Astrocyte (in vitro differentiated cells and primary cell): ENCODE measurements at regions not wholly inside any gene's neighbourhood (a gene's known extent, or its start where the extent isn't known, plus 50 kb on each side); places are given as distances from the start of the nearest gene placed in this dataset.
A peak's percentile ranks its signal among the peaks of the same experiment; 100 is the strongest.

Source experiments
- DNase-seq: peaks from one replicate; pipeline ENCODE4 v3.0.0-alpha.2; 2010; ENCODE audit warnings: low read depth
- FAIRE-seq: peaks from 2 replicates; lab custom pipeline; 2011; peaks lifted over from hg19 to GRCh38; lab: Jason Lieb, UNC
- H2AFZ ChIP-seq: 2 replicates; pipeline ENCODE4 v1.6.0; 2012; ENCODE audit warnings: low read depth, low read length, inconsistent platforms
- H3K27ac ChIP-seq: 2 replicates; pipeline ENCODE4 v1.5.1; 2011; ENCODE audit warnings: low read depth, low read length, inconsistent platforms
- H3K27me3 ChIP-seq: 2 replicates; pipeline ENCODE4 v1.6.0; 2011; ENCODE audit warnings: low read length, inconsistent platforms; ENCODE audit not compliant: insufficient read depth
- H3K36me3 ChIP-seq: 2 replicates; pipeline ENCODE4 v1.5.1; 2011; ENCODE audit warnings: low read length, inconsistent platforms; ENCODE audit not compliant: insufficient read depth
- H3K4me1 ChIP-seq: 2 replicates; pipeline ENCODE4 v1.5.1; 2011; ENCODE audit warnings: low read length, inconsistent platforms; ENCODE audit not compliant: insufficient read depth
- H3K4me2 ChIP-seq: 2 replicates; pipeline ENCODE4 v1.6.0; 2012; ENCODE audit warnings: low read length, inconsistent platforms
- H3K4me3 ChIP-seq: 2 replicates; pipeline ENCODE4 v1.5.1; 2011; ENCODE audit warnings: low read depth, mild to moderate bottlenecking, low read length, inconsistent platforms; ENCODE audit not compliant: insufficient read depth
- H3K79me2 ChIP-seq: 2 replicates; pipeline ENCODE4 v1.6.0; 2012; ENCODE audit warnings: mild to moderate bottlenecking, low read length, inconsistent platforms; ENCODE audit not compliant: insufficient read depth
- H3K9ac ChIP-seq: 2 replicates; pipeline ENCODE4 v1.6.0; 2012; ENCODE audit warnings: mild to moderate bottlenecking, low read length, inconsistent platforms
- H3K9me3 ChIP-seq: 2 replicates; pipeline ENCODE4 v1.5.1; 2012; ENCODE audit warnings: low read depth, mild to moderate bottlenecking, low read length, inconsistent platforms; ENCODE audit not compliant: insufficient read depth
- H4K20me1 ChIP-seq: 2 replicates; pipeline ENCODE4 v1.6.0; 2012; ENCODE audit warnings: low read length, inconsistent platforms; ENCODE audit not compliant: insufficient read depth
- H3K27ac Mint-ChIP-seq: one replicate; pipeline ENCODE4 v1.8.0; 2021; ENCODE audit warnings: mild to moderate bottlenecking, mixed read lengths; ENCODE audit not compliant: unreplicated experiment
- H3K27me3 Mint-ChIP-seq: one replicate; pipeline ENCODE4 v1.8.0; 2021; ENCODE audit warnings: low read depth, mixed read lengths; ENCODE audit not compliant: unreplicated experiment
- H3K36me3 Mint-ChIP-seq: one replicate; pipeline ENCODE4 v1.8.0; 2021; ENCODE audit warnings: low read depth, mixed read lengths; ENCODE audit not compliant: unreplicated experiment
- H3K4me1 Mint-ChIP-seq: one replicate; pipeline ENCODE4 v1.8.0; 2021; ENCODE audit warnings: low read depth, mixed read lengths; ENCODE audit not compliant: unreplicated experiment
- H3K4me3 Mint-ChIP-seq: one replicate; pipeline ENCODE4 v1.8.0; 2021; ENCODE audit warnings: mild to moderate bottlenecking, moderate library complexity, mixed read lengths; ENCODE audit not compliant: unreplicated experiment
- H3K9me3 Mint-ChIP-seq: one replicate; pipeline ENCODE4 v1.8.0; 2021; ENCODE audit warnings: mild to moderate bottlenecking, mixed read lengths; ENCODE audit not compliant: unreplicated experiment
- CTCF ChIP-seq: IDR thresholded peaks from 2 replicates; pipeline ENCODE4 v1.5.1; 2011; ENCODE audit warnings: low read depth, mild to moderate bottlenecking, inconsistent platforms, low read length, moderate library complexity; ENCODE audit not compliant: insufficient read depth
- EZH2 ChIP-seq: IDR thresholded peaks from 2 replicates; pipeline ENCODE4 v1.6.1; 2012; ENCODE audit warnings: mild to moderate bottlenecking, low read length, inconsistent platforms; ENCODE audit not compliant: insufficient read depth

- H4K20me1 ChIP-seq = no peaks in the 10 kb centered on the region
- H3K79me2 ChIP-seq = no peaks in the 10 kb centered on the region
- H3K9ac ChIP-seq = no peak overlapping the region
- no peaks in the 10 kb centered on the region for H3K4me1 ChIP-seq
- Mint-ChIP-seq H3K9me3 (no peaks in the 10 kb centered on the region), H3K4me3 (no peak overlapping the region), H3K4me1 (peaks cover 2% of the 10 kb centered on the region), H3K27ac (no peak overlapping the region), H3K36me3 (no peaks in the 10 kb centered on the region), H3K27me3 (no peaks in the 10 kb centered on the region)
- no peak overlapping the region for H2AFZ ChIP-seq
- TF ChIP-seq EZH2 = no peak
- TF ChIP-seq CTCF = peak; percentile 56
- H3K27me3 ChIP-seq = peaks cover 8% of the 10 kb centered on the region
- no peaks in the 10 kb centered on the region for H3K9me3 ChIP-seq
- DNase-seq = peak; percentile 78
- H3K27ac ChIP-seq = no peak overlapping the region
- no peak overlapping the region for H3K4me2 ChIP-seq
- FAIRE-seq = no peak
- no peaks in the 10 kb centered on the region for H3K36me3 ChIP-seq
- no peak overlapping the region for H3K4me3 ChIP-seq
Measured at GRCh38 chr5:157917899-157918809, 59.2 kb upstream of the CLINT1 start.

GRCh38 chr5:157917491-157917890 lies 58.5 kb upstream of the CLINT1 start:
- TF ChIP-seq EZH2 (no peak), CTCF (no peak)
- FAIRE-seq (no peak), DNase-seq (no peak)
- Mint-ChIP-seq H3K27me3 (peaks cover 2% of the 10 kb centered on the region), H3K9me3 (no peaks in the 10 kb centered on the region), H3K4me1 (peaks cover 2% of the 10 kb centered on the region), H3K36me3 (no peaks in the 10 kb centered on the region), H3K4me3 (no peak overlapping the region), H3K27ac (no peak overlapping the region)
- Histone ChIP-seq H3K36me3 (no peaks in the 10 kb centered on the region), H3K4me2 (no peak overlapping the region), H4K20me1 (no peaks in the 10 kb centered on the region), H3K4me3 (no peak overlapping the region), H3K9ac (no peak overlapping the region), H2AFZ (no peak overlapping the region), H3K9me3 (no peaks in the 10 kb centered on the region), H3K27me3 (peaks cover 11% of the 10 kb centered on the region), H3K27ac (no peak overlapping the region), H3K79me2 (no peaks in the 10 kb centered on the region), H3K4me1 (no peaks in the 10 kb centered on the region)

- Histone ChIP-seq H2AFZ (no peak overlapping the region), H3K4me1 (no peaks in the 10 kb centered on the region), H3K4me2 (no peak overlapping the region), H4K20me1 (no peaks in the 10 kb centered on the region), H3K27me3 (peaks cover 11% of the 10 kb centered on the region), H3K36me3 (no peaks in the 10 kb centered on the region), H3K79me2 (no peaks in the 10 kb centered on the region), H3K9me3 (no peaks in the 10 kb centered on the region), H3K4me3 (no peak overlapping the region), H3K27ac (no peak overlapping the region), H3K9ac (no peak overlapping the region)
- Mint-ChIP-seq H3K27ac (no peak overlapping the region), H3K4me1 (peaks cover 2% of the 10 kb centered on the region), H3K27me3 (peaks cover 2% of the 10 kb centered on the region), H3K4me3 (no peak overlapping the region), H3K36me3 (no peaks in the 10 kb centered on the region), H3K9me3 (no peaks in the 10 kb centered on the region)
- no peak for TF ChIP-seq CTCF
- no peak for TF ChIP-seq EZH2
- DNase-seq (peak; percentile 55), FAIRE-seq (no peak)
Measured at GRCh38 chr5:157915638-157916037, 56.7 kb upstream of the CLINT1 start.
